PFSK-1 (cell line): ENCODE measurements at regions not wholly inside any gene's neighbourhood (a gene's known extent, or its start where the extent isn't known, plus 50 kb on each side); places are given as distances from the start of the nearest gene placed in this dataset.

Experiments
- POLR2AphosphoS5 ChIP-seq: IDR thresholded peaks from 2 replicates; pipeline ENCODE4 v1.6.1; 2012; ENCODE audit warnings: low read depth, mild to moderate bottlenecking, control low read depth, low read length, moderate library complexity
- REST ChIP-seq, 2 experiments: IDR thresholded peaks; 2 replicates each; pipeline versions ENCODE4 v1.6.1 to v1.8.0; 2011 to 2012; ENCODE audit warnings: low read depth in 2 of 2, low read length in 2 of 2, control low read depth in 1 of 2, inconsistent platforms in 1 of 2, mild to moderate bottlenecking in 1 of 2, moderate library complexity in 1 of 2; ENCODE audit not compliant: insufficient read depth in 1 of 2
- TAF1 ChIP-seq: IDR thresholded peaks from 2 replicates; pipeline ENCODE4 v1.6.1; 2012; ENCODE audit warnings: low read length, control low read depth, borderline replicate concordance; ENCODE audit not compliant: insufficient read depth

GRCh38 chr10:83663918-83664317 is 475.4 kb upstream of the GHITM start:
- no peak for TF ChIP-seq TAF1
- TF ChIP-seq POLR2AphosphoS5 = no peak
- TF ChIP-seq REST (IDR thresholded peaks at IDR 0.05; ENCODE audit: insufficient read depth in 1 of 2, low read depth in 2 of 2, low read length in 2 of 2) = no peak
